Type B pancreatic cell (in vitro differentiated cells): ENCODE measurements at regions not wholly inside any gene's neighbourhood (a gene's known extent, or its start where the extent isn't known, plus 50 kb on each side); places are given as distances from the start of the nearest gene placed in this dataset.

Experiments used
- DNase-seq: peaks from one replicate; pipeline ENCODE4 v3.0.0; 2021; ENCODE audit warnings: mixed read lengths; ENCODE audit not compliant: unreplicated experiment; ENCODE audit errors: extremely low spot score
- H3K27ac Mint-ChIP-seq: 2 replicates; pipeline ENCODE4 v1.8.0; 2021; ENCODE audit warnings: mild to moderate bottlenecking, mixed read lengths
- H3K27me3 Mint-ChIP-seq: 2 replicates; pipeline ENCODE4 v1.8.0; 2021; ENCODE audit warnings: mixed read lengths
- H3K36me3 Mint-ChIP-seq: 2 replicates; pipeline ENCODE4 v1.8.0; 2021; ENCODE audit warnings: mixed read lengths
- H3K4me1 Mint-ChIP-seq: one replicate; pipeline ENCODE4 v1.8.0; 2021; ENCODE audit warnings: mixed read lengths; ENCODE audit not compliant: unreplicated experiment
- H3K4me3 Mint-ChIP-seq: 2 replicates; pipeline ENCODE4 v1.8.0; 2021; ENCODE audit warnings: mild to moderate bottlenecking, mixed read lengths
- H3K9me3 Mint-ChIP-seq: 2 replicates; pipeline ENCODE4 v1.8.0; 2021; ENCODE audit warnings: mixed read lengths
- CTCF ChIP-seq: fragments of 200-600 bp; sonication (generic); conservative IDR thresholded peaks from 2 replicates; pipeline ENCODE4 v1.5.0; 2021; ENCODE audit warnings: antibody characterized with exemption, mild to moderate bottlenecking

DNA sequence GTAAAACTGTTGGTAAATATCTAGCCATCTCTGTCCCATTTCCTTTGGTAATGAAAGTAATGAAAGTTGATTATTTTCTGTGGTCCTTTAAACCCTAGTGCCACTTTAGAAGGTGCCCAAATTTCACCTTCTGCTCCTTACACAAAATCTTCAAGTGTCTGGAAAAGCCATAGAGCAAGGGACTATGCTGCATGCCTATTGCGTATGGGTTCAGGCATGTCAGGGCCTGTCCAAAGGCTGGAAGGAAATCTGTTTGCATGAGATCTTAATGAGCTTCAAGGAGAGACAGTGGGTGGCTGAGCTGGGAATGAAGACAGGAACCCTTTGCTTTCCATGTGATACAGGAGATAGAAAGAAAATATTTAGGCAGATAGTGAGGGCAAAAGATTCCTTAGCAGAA is 66.6 kb upstream of the CCN6 start:
- no peaks in the 10 kb centered on the region for H3K36me3 Mint-ChIP-seq
- peaks cover 7% of the 10 kb centered on the region for H3K9me3 Mint-ChIP-seq
- H3K4me1 Mint-ChIP-seq: peaks cover 15% of the 10 kb centered on the region
- no peak for TF ChIP-seq CTCF
- DNase-seq: no peak
- no peaks in the 10 kb centered on the region for H3K27me3 Mint-ChIP-seq
- H3K4me3 Mint-ChIP-seq: peak overlapping the region; percentile 20
- peak overlapping the region; percentile 98 for H3K27ac Mint-ChIP-seq

DNA sequence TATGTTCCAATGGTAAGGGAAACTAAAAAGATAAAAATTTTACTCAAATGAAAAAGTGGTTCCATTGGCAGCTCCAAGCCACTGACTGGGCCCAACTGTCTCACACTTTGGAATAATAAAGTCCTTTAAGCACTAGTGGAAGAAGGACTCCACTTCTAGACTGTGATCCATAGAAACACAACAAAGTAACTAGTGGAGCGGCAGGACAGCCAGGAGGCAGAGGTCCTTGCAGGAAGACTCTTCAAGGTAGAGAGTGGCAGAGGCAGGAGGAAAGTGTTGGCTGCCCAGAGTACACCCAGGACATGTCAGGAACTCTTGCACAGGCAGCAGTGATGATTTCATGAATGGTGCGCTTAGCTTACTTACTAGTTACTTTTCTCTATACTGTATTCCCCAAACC is 65.0 kb upstream of the CCN6 start:
- no peak for DNase-seq
- Mint-ChIP-seq H3K36me3 (no peaks in the 10 kb centered on the region), H3K4me3 (no peak overlapping the region), H3K9me3 (peaks cover 7% of the 10 kb centered on the region), H3K27me3 (no peaks in the 10 kb centered on the region), H3K27ac (peak overlapping the region; percentile 35), H3K4me1 (peaks cover 15% of the 10 kb centered on the region)
- no peak for TF ChIP-seq CTCF

GRCh38 chr6:111989743-111990142 is 64.2 kb upstream of the CCN6 start:
- Mint-ChIP-seq H3K27ac (peak overlapping the region; percentile 35), H3K36me3 (no peaks in the 10 kb centered on the region), H3K27me3 (no peaks in the 10 kb centered on the region), H3K4me3 (no peak overlapping the region), H3K9me3 (peaks cover 7% of the 10 kb centered on the region), H3K4me1 (peaks cover 15% of the 10 kb centered on the region)
- TF ChIP-seq CTCF: no peak
- no peak for DNase-seq

GRCh38 chr6:111990214-111990613 is 63.7 kb upstream of the CCN6 start:
- Mint-ChIP-seq H3K27ac (peak overlapping the region; percentile 35), H3K4me1 (peaks cover 11% of the 10 kb centered on the region), H3K36me3 (no peaks in the 10 kb centered on the region), H3K9me3 (peaks cover 7% of the 10 kb centered on the region), H3K4me3 (no peak overlapping the region), H3K27me3 (no peaks in the 10 kb centered on the region)
- no peak for TF ChIP-seq CTCF
- no peak for DNase-seq

GRCh38 chr6:111992851-111993250 is 61.1 kb upstream of the CCN6 start:
- no peak overlapping the region for H3K27ac Mint-ChIP-seq
- H3K4me1 Mint-ChIP-seq: peaks cover 24% of the 10 kb centered on the region
- no peaks in the 10 kb centered on the region for H3K9me3 Mint-ChIP-seq
- DNase-seq: no peak
- no peaks in the 10 kb centered on the region for H3K36me3 Mint-ChIP-seq
- no peak for TF ChIP-seq CTCF
- no peaks in the 10 kb centered on the region for H3K27me3 Mint-ChIP-seq
- H3K4me3 Mint-ChIP-seq: no peak overlapping the region

GRCh38 chr6:111993342-111993741 is 60.6 kb upstream of the CCN6 start:
- H3K27me3 Mint-ChIP-seq: no peaks in the 10 kb centered on the region
- no peak overlapping the region for H3K27ac Mint-ChIP-seq
- no peaks in the 10 kb centered on the region for H3K9me3 Mint-ChIP-seq
- no peak for DNase-seq
- H3K4me1 Mint-ChIP-seq: peaks cover 24% of the 10 kb centered on the region
- no peaks in the 10 kb centered on the region for H3K36me3 Mint-ChIP-seq
- no peak overlapping the region for H3K4me3 Mint-ChIP-seq
- no peak for TF ChIP-seq CTCF
